ENCODE measurements at regions not wholly inside any gene's neighbourhood (a gene's known extent, or its start where the extent isn't known, plus 50 kb on each side); places are given as distances from the start of the nearest gene placed in this dataset.

DNA sequence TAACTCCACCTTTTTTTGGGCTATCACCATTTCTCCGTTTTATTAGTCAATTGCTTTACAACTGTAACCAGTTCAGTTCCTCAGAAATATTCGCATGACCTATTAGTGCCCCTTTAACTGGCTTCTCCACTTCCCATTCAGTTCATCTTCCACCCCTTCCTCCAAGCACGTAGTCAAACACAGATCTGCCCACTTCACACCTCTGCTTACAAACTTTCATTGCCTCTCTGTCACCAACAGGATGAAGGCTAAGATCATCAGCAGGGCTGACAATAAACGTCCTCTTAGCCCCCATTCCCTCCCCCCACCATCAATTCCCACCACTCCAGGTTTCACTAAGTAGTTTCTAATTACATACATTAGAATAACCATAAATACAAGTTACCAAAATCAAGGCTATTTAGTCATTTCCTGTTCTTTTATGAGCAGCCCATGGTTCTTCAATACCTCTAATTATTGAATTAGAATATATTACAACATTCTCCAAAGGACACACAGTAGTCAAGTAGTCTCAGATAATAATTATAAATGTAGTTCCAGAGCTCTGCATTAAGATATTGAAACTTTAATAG is 95.7 kb downstream of the SPRY2 start:
- TF ChIP-seq, protein P1, sequence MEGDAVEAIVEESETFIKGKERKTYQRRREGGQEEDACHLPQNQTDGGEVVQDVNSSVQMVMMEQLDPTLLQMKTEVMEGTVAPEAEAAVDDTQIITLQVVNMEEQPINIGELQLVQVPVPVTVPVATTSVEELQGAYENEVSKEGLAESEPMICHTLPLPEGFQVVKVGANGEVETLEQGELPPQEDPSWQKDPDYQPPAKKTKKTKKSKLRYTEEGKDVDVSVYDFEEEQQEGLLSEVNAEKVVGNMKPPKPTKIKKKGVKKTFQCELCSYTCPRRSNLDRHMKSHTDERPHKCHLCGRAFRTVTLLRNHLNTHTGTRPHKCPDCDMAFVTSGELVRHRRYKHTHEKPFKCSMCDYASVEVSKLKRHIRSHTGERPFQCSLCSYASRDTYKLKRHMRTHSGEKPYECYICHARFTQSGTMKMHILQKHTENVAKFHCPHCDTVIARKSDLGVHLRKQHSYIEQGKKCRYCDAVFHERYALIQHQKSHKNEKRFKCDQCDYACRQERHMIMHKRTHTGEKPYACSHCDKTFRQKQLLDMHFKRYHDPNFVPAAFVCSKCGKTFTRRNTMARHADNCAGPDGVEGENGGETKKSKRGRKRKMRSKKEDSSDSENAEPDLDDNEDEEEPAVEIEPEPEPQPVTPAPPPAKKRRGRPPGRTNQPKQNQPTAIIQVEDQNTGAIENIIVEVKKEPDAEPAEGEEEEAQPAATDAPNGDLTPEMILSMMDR (conservative IDR thresholded peaks at IDR 0.05) = no peak
- no peak for TF ChIP-seq ZFX (IDR thresholded peaks at IDR 0.05)
